G401 (cell line): ENCODE measurements at regions not wholly inside any gene's neighbourhood (a gene's known extent, or its start where the extent isn't known, plus 50 kb on each side); places are given as distances from the start of the nearest gene placed in this dataset.

ENCODE experiments used
- DNase-seq: peaks from one replicate; pipeline ENCODE4 v3.0.0-alpha.2; 2015; ENCODE audit warnings: low spot score
- in situ Hi-C: cut with HindIII; loops from 2 replicates; pipeline ENCODE4 v1.10.0; 2016; ENCODE audit warnings: low sequenced_read_pairs, mixed read lengths

- in situ Hi-C loops: no loop called here
- no peak for DNase-seq
Observed at GRCh38 chr5:74083096-74083791, 457.2 kb downstream of the ARHGEF28 start.

GRCh38 chr5:74082512-74083055 is 456.6 kb downstream of the ARHGEF28 start:
- in situ Hi-C loops: no loop called here
- DNase-seq: no peak

DNA sequence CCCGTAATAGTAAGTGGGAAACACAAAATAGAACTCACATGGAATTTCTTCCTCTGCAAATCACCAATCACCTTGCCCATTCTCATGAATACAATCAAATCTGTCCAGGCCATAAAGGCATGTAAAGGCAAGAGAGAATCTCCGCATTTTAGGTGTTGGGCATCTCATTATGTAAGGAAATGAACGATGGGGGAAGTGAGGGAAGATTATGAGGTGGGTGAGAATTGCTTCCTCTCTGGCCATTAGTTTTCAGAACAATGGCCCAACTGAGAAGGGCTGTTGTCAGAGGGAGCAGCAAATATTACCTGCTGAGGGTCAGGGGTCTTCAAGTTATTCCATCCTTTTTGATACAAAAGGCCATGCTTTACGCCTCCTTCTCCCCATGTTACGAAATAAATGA is 455.1 kb downstream of the ARHGEF28 start:
- in situ Hi-C loops: no loop called here
- DNase-seq: no peak

DNA sequence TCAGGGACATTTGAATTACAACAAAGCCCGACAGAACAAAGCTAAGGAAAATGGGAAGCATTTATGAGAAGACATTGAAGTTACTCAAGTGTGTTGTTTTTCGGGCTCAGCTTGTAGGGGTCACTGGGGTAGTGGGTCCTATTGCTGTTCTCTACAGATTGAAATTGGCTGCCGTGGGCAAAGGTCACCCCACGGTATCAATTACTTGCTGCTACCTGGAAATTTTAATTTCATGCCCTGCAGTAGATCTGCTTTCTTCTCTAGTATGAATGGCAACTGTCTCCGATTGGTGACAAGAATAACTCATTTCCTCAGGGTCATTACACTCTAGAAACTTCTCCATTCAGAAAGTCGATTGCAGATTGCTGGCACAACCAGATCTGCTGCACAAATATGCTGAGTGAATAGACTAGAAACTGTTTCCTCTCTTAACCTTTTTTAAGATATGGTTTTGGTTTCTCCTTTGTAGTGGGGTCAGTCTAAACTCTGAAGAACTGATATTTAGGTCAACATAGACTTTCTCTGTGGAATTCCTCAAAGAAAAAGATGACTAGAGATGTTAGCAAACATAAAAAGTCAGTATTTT is 454.1 kb downstream of the ARHGEF28 start:
- in situ Hi-C loops: no loop called here
- no peak for DNase-seq

DNA sequence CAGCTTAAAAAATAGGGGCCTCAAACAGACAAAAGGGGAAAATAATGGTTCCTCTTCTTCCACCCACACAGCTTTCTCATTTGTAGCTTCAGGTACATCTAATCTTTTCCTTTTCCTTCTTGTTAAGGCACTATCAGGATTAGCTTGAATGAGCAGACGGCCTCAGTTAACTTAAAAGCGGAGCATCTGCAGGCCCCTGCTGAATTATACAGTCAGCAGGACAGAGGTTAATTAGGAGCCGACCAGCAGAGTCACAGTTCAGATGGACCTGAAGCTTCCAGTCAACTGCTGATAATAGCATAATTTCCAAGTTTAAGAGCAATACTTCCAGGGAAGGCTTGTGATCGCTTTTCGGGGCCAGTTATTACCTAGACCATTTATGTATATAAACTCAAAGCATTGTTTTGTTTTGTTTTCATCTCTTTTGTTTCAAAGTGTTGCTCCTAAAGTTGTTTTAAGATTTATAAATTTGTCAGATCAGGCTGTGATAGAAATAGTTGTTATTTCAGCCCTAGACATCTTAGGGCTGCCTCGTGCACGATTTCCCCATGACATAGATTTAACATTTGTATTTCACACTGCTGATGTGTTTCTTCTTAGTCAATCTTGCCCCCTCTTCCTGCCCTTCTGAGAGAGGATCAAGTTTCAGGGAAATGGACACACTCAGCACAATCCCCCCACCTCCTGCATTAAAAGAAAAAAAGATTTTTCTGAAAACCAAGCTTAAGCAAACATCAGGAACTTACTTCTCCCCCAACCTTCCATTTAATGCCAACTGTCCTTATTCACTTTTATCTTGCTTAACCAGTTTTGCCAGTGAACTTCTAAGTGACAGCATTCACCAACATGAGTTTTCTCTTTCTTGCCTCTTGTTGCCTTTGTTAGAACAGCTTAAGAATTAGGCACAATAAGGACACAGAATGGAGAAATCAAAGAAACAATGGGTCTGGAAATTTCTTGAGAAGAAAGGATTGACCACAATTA is 449.8 kb downstream of the ARHGEF28 start:
- DNase-seq: no peak
- in situ Hi-C loops: no loop called here

GRCh38 chr5:74074111-74074510 is 448.1 kb downstream of the ARHGEF28 start:
- DNase-seq: no peak
- in situ Hi-C loops: no loop called here

- in situ Hi-C loops: no loop called here
- no peak for DNase-seq
Observed at GRCh38 chr5:74073257-74073656, 447.3 kb downstream of the ARHGEF28 start.

DNA sequence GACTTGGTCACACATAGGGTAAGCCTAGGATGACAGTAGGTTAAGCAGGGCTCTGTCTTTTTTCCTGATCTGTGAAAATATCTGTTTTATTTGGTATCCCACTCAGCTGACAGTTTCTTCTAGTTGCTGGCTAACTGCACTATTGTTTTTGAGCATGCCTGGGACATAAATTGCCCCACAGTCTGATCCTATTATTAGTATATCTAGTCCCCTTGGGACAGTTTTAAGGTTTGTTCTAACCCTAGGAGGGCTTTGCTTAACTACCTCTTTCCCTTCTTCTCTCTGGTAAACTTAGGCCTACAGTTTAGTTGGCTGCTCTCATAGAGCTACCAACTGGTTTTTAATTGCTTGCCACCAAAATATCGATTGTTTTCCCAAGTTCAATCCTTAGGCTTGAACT is 446.6 kb downstream of the ARHGEF28 start:
- in situ Hi-C loops: no loop called here
- DNase-seq: no peak

- in situ Hi-C loops: no loop called here
- no peak for DNase-seq
Observed at GRCh38 chr5:74070766-74071165, 444.8 kb downstream of the ARHGEF28 start.

DNA sequence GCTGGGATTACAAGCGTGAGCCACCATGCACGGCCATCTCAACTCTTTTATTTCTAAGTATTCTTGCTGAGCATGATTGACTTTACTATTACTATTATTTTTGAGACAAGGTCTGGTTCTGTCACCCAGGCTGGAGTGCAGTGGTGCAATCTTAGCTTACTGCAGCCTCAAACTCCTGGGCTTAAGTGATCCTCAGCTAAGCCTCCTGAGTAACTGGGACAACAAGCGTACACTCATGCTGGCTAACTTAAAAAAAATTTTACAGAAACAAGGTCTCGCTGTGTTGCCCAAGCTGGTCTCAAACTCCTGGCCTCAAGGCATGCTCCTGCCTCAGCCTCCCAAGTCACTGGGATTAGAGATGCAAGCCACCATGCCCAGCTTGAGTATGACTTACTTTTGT is 443.7 kb downstream of the ARHGEF28 start:
- in situ Hi-C loops: no loop called here
- DNase-seq: no peak

DNA sequence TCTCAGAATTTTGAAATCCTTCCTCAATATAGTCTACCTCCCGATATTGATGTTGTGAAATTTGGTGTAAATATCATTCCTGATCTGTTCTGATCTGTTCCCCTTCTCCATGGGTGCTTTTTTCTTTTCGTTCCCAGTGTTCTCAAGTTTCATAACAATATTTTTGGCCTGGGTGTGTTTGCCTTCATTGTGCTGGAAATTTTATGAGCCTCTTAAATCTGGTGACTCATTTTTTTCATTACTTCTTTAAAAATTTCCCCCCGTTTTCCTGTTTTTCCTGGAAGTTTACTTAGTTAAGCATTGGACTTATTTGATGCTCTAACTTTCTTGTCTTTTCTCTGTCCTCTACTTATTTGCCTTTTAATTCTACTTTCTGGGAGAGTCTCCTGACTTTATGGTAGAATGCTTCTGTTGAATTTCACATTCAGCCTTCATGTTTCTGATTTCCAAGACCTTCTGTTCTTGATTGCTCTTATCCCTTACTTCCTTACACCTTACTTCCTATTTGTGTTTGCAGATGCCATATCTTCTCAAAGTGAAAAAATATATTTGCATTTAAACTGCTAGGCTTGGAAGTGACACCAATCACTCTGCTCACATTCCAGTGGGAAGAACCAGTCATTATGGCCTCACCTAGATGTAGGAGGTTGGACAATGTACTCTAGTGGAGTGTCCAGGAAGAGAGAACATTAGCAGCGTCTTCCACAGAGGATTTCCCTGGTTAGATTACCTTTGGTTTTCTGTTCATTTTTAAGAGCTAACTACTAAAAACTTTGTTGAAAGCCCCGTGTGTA is 441.9 kb downstream of the ARHGEF28 start:
- in situ Hi-C loops: no loop called here
- DNase-seq: no peak

DNA sequence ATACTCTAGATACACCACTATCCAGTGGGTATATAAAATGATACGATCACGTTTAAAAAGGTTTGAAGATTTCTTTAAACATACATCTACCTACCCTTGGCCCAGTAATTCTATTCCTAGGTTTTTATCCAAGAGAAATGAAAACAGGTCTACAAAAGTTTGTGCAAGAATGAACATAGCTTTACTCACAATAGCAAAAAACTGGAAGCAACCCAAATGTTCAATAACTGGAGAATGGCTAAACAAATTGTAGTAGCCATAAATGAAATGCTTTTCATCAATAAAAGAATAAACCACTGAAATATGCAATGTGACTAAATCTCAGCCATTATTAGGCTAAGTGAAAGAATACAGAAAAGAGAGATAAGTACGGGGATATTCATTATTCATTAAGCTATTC is 438.9 kb downstream of the ARHGEF28 start:
- DNase-seq: no peak
- in situ Hi-C loops: no loop called here

- in situ Hi-C loops: no loop called here
Observed at GRCh38 chr5:74064225-74064624, 438.2 kb downstream of the ARHGEF28 start.

DNA sequence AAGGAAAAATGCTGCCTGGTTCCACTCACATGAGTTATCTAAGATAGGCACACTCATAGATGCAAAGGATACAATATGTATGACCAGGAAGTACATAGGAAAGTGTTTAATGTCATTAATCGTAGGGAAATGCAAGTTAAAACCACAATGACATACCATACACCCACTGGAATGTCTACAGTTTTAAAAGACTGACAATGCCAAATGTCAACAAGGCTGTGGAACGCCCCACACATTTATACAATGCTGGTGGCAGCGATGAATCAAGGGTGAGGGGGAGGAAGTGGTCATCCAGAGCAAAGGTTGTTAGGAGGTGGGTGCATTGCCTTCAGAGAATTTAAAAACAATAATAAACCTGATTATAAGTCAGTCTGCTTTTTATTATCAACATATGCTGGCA is 437.8 kb downstream of the ARHGEF28 start:
- in situ Hi-C loops: no loop called here

More at GRCh38 chr5:74064225-74064624, 438.2 kb downstream of the ARHGEF28 start:
- no peak for DNase-seq

DNA sequence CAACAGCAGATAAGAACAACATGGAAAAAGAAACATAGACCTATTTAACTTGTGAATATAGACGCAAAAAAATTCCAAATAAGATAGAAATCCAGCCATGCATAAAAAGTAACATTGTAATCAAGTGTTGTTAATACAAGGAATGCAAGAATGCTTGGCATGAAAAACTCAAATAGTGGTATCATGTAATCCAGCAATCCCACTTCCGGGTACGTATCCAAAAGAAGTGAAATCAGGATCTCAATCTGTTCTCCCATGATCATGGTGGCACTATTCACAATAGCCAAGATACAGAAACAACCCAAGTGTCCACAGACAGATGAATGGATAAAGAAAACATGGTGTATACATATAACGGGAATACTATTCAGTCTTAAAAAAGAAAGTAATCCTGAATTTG is 437.4 kb downstream of the ARHGEF28 start:
- in situ Hi-C loops: no loop called here
- DNase-seq: no peak

More for the DNA sequence above, 437.8 kb downstream of the ARHGEF28 start:
- DNase-seq: no peak

DNA sequence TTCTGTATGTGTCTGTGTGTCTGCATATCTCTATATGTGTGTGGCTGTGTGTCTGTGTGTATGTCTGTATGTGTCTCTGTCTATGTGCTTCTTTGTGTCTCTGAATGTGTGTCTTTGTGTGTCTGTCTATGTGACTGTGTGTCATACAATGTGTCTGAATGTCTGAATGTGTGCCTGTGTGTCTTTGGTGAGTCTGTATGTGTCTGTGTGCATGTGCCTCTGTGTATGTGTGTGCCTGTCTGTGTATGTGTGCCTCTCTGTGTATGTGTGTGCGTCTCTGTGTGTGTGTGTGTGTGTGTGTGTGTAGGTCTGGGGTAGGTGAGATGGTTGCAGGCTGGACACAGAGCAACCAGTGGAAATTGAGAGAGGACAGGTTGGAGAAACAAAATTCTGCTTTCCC is 435.3 kb downstream of the ARHGEF28 start:
- in situ Hi-C loops: no loop called here
- DNase-seq: no peak

DNA sequence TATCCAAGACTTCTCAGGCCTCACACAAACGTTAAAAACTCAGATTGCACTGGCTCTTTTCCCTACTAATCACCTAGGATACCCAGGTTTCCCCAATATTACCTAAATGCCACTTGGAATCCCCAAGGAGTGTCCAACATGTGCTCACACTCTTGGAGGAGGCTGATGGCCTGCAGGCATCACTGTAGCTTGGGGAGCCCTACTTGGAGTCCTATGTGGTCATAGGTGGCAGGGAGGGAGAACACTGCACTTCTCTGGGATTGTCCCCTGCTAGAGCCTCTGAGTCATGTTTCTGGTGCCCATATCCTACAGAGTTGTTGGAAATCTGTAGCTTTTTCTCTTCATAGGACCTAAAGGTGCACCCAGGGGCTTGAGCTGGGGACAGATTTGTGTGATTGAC is 433.7 kb downstream of the ARHGEF28 start:
- no peak for DNase-seq
- in situ Hi-C loops: no loop called here

- in situ Hi-C loops: no loop called here
- DNase-seq: peak; percentile 4
Observed at GRCh38 chr5:74056789-74057164, 430.8 kb downstream of the ARHGEF28 start.

- in situ Hi-C loops: no loop called here
Observed at GRCh38 chr5:74056107-74056788, 430.3 kb downstream of the ARHGEF28 start.

More at GRCh38 chr5:74056107-74056788, 430.3 kb downstream of the ARHGEF28 start:
- no peak for DNase-seq
